H9 (cell line): ENCODE measurements at regions not wholly inside any gene's neighbourhood (a gene's known extent, or its start where the extent isn't known, plus 50 kb on each side); places are given as distances from the start of the nearest gene placed in this dataset.

Experiments used
- DNase-seq: peaks from one replicate; pipeline ENCODE4 v3.0.0-alpha.2; 2017
- H2AFZ ChIP-seq: one replicate; pipeline ENCODE4 v1.6.1; 2013; ENCODE audit warnings: mild to moderate bottlenecking, low read length, control low read depth, moderate library complexity
- H2AK5ac ChIP-seq: 2 replicates; pipeline ENCODE4 v1.6.1; 2013; ENCODE audit warnings: low read length, control low read depth, mixed read lengths; ENCODE audit not compliant: insufficient read length
- H2BK120ac ChIP-seq: one replicate; pipeline ENCODE4 v1.6.1; 2013; ENCODE audit warnings: low read depth, mild to moderate bottlenecking, low read length, control low read depth, inconsistent platforms; ENCODE audit not compliant: poor library complexity, severe bottlenecking
- H2BK12ac ChIP-seq: 2 replicates; pipeline ENCODE4 v1.6.1; 2013; ENCODE audit warnings: low read length, control low read depth, mixed read lengths, low read depth; ENCODE audit not compliant: insufficient read length
- H2BK15ac ChIP-seq: 2 replicates; pipeline ENCODE4 v1.6.1; 2013; ENCODE audit warnings: low read depth, low read length, control low read depth
- H2BK20ac ChIP-seq: one replicate; pipeline ENCODE4 v1.6.1; 2013; ENCODE audit warnings: low read depth, mild to moderate bottlenecking, low read length, control low read depth, inconsistent platforms; ENCODE audit not compliant: poor library complexity, severe bottlenecking
- H2BK5ac ChIP-seq: 2 replicates; pipeline ENCODE4 v1.6.1; 2013; ENCODE audit warnings: low read length, control low read depth, mixed read lengths; ENCODE audit not compliant: insufficient read length
- H3K14ac ChIP-seq: 2 replicates; pipeline ENCODE4 v1.6.1; 2013; ENCODE audit warnings: low read length, control low read depth; ENCODE audit not compliant: insufficient read depth
- H3K18ac ChIP-seq: 2 replicates; pipeline ENCODE4 v1.6.1; 2013; ENCODE audit warnings: low read depth, mild to moderate bottlenecking, mixed read lengths, low read length, control low read depth; ENCODE audit not compliant: insufficient read length
- H3K23ac ChIP-seq: 2 replicates; pipeline ENCODE4 v1.6.1; 2013; ENCODE audit warnings: low read length, control low read depth, mixed read lengths, low read depth; ENCODE audit not compliant: insufficient read length
- H3K23me2 ChIP-seq: 2 replicates; pipeline ENCODE4 v1.6.1; 2013; ENCODE audit warnings: low read depth, mild to moderate bottlenecking, mixed read lengths, low read length, control low read depth; ENCODE audit not compliant: insufficient read length, poor library complexity, severe bottlenecking
- H3K27ac ChIP-seq: 2 replicates; pipeline ENCODE4 v1.5.1; 2013; ENCODE audit warnings: low read length, control low read depth, mixed read lengths, low read depth; ENCODE audit not compliant: insufficient read length
- H3K27me3 ChIP-seq: 2 replicates; pipeline ENCODE4 v1.6.1; 2013; ENCODE audit warnings: low read length, control low read depth, inconsistent platforms; ENCODE audit not compliant: insufficient read depth
- H3K4ac ChIP-seq: 2 replicates; pipeline ENCODE4 v1.6.1; 2013; ENCODE audit warnings: low read depth, mild to moderate bottlenecking, control low read depth, inconsistent platforms, low read length, moderate library complexity
- H3K4me1 ChIP-seq: 2 replicates; pipeline ENCODE4 v1.6.1; 2013; ENCODE audit warnings: low read length, control low read depth, inconsistent platforms; ENCODE audit not compliant: insufficient read depth
- H3K4me2 ChIP-seq: 2 replicates; pipeline ENCODE4 v1.6.1; 2013; ENCODE audit warnings: low read length, control low read depth, mixed read lengths; ENCODE audit not compliant: insufficient read length, insufficient read depth
- H3K56ac ChIP-seq: 2 replicates; pipeline ENCODE4 v1.6.1; 2013; ENCODE audit warnings: low read depth, mild to moderate bottlenecking, mixed read lengths, low read length, control low read depth; ENCODE audit not compliant: insufficient read length
- H3K79me1 ChIP-seq: 2 replicates; pipeline ENCODE4 v1.6.1; 2013; ENCODE audit warnings: low read depth, mild to moderate bottlenecking, moderate library complexity, low read length, control low read depth, inconsistent platforms; ENCODE audit not compliant: insufficient read depth, poor library complexity, severe bottlenecking
- H3K79me2 ChIP-seq: 2 replicates; pipeline ENCODE4 v1.6.1; 2013; ENCODE audit warnings: low read length, control low read depth, inconsistent platforms; ENCODE audit not compliant: insufficient read depth
- H3K9ac ChIP-seq: 2 replicates; pipeline ENCODE4 v1.6.1; 2013; ENCODE audit warnings: low read length, control low read depth, mixed read lengths; ENCODE audit not compliant: insufficient read length; ENCODE audit errors: extremely low read depth
- H3K9me3 ChIP-seq: one replicate; pipeline ENCODE4 v1.6.1; 2013; ENCODE audit warnings: low read depth, low read length, inconsistent platforms; ENCODE audit not compliant: control insufficient read depth
- H3T11ph ChIP-seq: one replicate; pipeline ENCODE4 v1.6.1; 2013; ENCODE audit warnings: mild to moderate bottlenecking, low read length, control low read depth, inconsistent platforms
- H4K20me1 ChIP-seq: one replicate; pipeline ENCODE4 v1.6.1; 2013; ENCODE audit not compliant: control insufficient read depth, insufficient read length, insufficient read depth
- H4K5ac ChIP-seq: 2 replicates; pipeline ENCODE4 v1.6.1; 2013; ENCODE audit warnings: low read depth, mild to moderate bottlenecking, mixed read lengths, low read length, control low read depth; ENCODE audit not compliant: insufficient read length
- H4K8ac ChIP-seq: replicated peaks from 2 replicates; pipeline ENCODE4 v1.6.1; 2013; ENCODE audit warnings: low read length, control low read depth, mixed read lengths, low read depth; ENCODE audit not compliant: insufficient read length
- H4K91ac ChIP-seq: 2 replicates; pipeline ENCODE4 v1.6.1; 2013; ENCODE audit warnings: low read depth, mild to moderate bottlenecking, moderate library complexity, mixed read lengths, low read length, control low read depth; ENCODE audit not compliant: insufficient read length
- H3K27ac Mint-ChIP-seq, 3 experiments: 2 replicates in 2 of 3; 3 replicates in 1 of 3; pipeline ENCODE4 v1.8.0; 2020 to 2021; ENCODE audit warnings: mixed read lengths in 3 of 3, mild to moderate bottlenecking in 1 of 3, moderate library complexity in 1 of 3
- H3K27me3 Mint-ChIP-seq: 2 replicates; pipeline ENCODE4 v1.8.0; 2021; ENCODE audit warnings: low read depth, mild to moderate bottlenecking, moderate library complexity, mixed read lengths
- H3K36me3 Mint-ChIP-seq, 3 experiments: 2 replicates in 2 of 3; 3 replicates in 1 of 3; pipeline ENCODE4 v1.8.0; 2020 to 2021; ENCODE audit warnings: low read depth in 3 of 3, mixed read lengths in 3 of 3; ENCODE audit not compliant: insufficient read depth in 1 of 3
- H3K4me1 Mint-ChIP-seq, 2 experiments: 2 replicates each; pipeline ENCODE4 v1.8.0; 2020; ENCODE audit warnings: mixed read lengths in 2 of 2
- H3K4me3 Mint-ChIP-seq, 2 experiments: 2 replicates in 1 of 2; 3 replicates in 1 of 2; pipeline ENCODE4 v1.8.0; 2020 to 2021; ENCODE audit warnings: mild to moderate bottlenecking in 2 of 2, mixed read lengths in 2 of 2, moderate library complexity in 1 of 2
- H3K9me3 Mint-ChIP-seq, 2 experiments: 2 replicates in 1 of 2; 3 replicates in 1 of 2; pipeline ENCODE4 v1.8.0; 2020; ENCODE audit warnings: mild to moderate bottlenecking in 2 of 2, mixed read lengths in 2 of 2, moderate library complexity in 1 of 2
- TF ChIP-seq, protein P1 (sequence below): fragments of 200-600 bp; sonication (generic); conservative IDR thresholded peaks from 3 replicates; pipeline ENCODE4 v1.8.0; 2021; ENCODE audit warnings: antibody characterized with exemption, mild to moderate bottlenecking

DNA sequence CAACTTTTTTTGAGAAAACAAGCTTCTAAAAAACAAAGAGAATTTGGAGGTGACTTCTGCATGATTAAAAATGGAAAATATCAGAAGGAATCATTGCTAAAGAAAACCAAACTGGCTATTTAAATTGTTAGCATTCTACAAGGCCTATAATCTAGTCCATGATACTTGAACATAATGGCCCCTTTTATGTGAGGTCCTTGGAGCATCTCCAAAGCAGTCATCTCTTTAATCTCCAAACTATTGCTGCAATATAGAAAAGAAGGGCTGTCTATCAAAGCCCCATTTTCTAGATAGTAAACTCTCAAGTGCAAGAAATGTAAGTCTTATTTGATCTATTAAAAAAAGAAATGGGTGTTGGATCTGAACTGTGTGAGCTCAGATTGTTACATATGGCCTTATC, 615.1 kb downstream of the CENPC start:
- H4K5ac ChIP-seq, result no peak overlapping the region
- Mint-ChIP-seq H3K36me3 (no peaks in the 10 kb centered on the region), H3K27ac (no peak overlapping the region), H3K4me3 (no peak overlapping the region), H3K9me3 (no peaks in the 10 kb centered on the region), H3K27me3 (no peaks in the 10 kb centered on the region), H3K4me1 (no peaks in the 10 kb centered on the region)
- H2BK15ac ChIP-seq, result no peak overlapping the region
- no peaks in the 10 kb centered on the region for H3K79me1 ChIP-seq
- H4K91ac ChIP-seq, result no peak overlapping the region
- H3K27me3 ChIP-seq, result no peaks in the 10 kb centered on the region
- H2BK20ac ChIP-seq, result no peak overlapping the region
- H3K9me3 ChIP-seq, result no peaks in the 10 kb centered on the region
- no peak overlapping the region for H3K56ac ChIP-seq
- no peak overlapping the region for H3K14ac ChIP-seq
- H4K8ac ChIP-seq, result no peak overlapping the region
- no peak overlapping the region for H3T11ph ChIP-seq
- H2BK5ac ChIP-seq, result no peak overlapping the region
- no peak overlapping the region for H2AK5ac ChIP-seq
- H3K23ac ChIP-seq, result no peak overlapping the region
- H2BK12ac ChIP-seq, result no peak overlapping the region
- no peak overlapping the region for H3K27ac ChIP-seq
- no peaks in the 10 kb centered on the region for H3K4me1 ChIP-seq
- no peak overlapping the region for H3K4ac ChIP-seq
- no peak overlapping the region for H2BK120ac ChIP-seq
- no peaks in the 10 kb centered on the region for H3K79me2 ChIP-seq
- DNase-seq, result no peak
- no peak overlapping the region for H3K9ac ChIP-seq
- TF ChIP-seq, protein P1, sequence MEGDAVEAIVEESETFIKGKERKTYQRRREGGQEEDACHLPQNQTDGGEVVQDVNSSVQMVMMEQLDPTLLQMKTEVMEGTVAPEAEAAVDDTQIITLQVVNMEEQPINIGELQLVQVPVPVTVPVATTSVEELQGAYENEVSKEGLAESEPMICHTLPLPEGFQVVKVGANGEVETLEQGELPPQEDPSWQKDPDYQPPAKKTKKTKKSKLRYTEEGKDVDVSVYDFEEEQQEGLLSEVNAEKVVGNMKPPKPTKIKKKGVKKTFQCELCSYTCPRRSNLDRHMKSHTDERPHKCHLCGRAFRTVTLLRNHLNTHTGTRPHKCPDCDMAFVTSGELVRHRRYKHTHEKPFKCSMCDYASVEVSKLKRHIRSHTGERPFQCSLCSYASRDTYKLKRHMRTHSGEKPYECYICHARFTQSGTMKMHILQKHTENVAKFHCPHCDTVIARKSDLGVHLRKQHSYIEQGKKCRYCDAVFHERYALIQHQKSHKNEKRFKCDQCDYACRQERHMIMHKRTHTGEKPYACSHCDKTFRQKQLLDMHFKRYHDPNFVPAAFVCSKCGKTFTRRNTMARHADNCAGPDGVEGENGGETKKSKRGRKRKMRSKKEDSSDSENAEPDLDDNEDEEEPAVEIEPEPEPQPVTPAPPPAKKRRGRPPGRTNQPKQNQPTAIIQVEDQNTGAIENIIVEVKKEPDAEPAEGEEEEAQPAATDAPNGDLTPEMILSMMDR, result no peak
- H3K4me2 ChIP-seq, result no peak overlapping the region
- no peak overlapping the region for H2AFZ ChIP-seq
- no peaks in the 10 kb centered on the region for H3K23me2 ChIP-seq
- no peaks in the 10 kb centered on the region for H4K20me1 ChIP-seq
- no peak overlapping the region for H3K18ac ChIP-seq
